Activated naive CD4-positive, alpha-beta T cell treated with anti-CD3 and anti-CD28 coated beads for 36 hours (primary cell): ENCODE measurements at regions not wholly inside any gene's neighbourhood (a gene's known extent, or its start where the extent isn't known, plus 50 kb on each side); places are given as distances from the start of the nearest gene placed in this dataset.

Experiments used
- CTCF ChIA-PET: fragments of 350-600 bp; sonication (Branson Sonifier 250); formaldehyde crosslinking; loops from one replicate; lab custom pipeline; 2021; ENCODE audit warnings: antibody characterized with exemption; lab: Charles Lee
- DNase-seq: peaks from one replicate; pipeline ENCODE4 v3.0.0-alpha.2; 2020
- H3K27ac Mint-ChIP-seq: one replicate; pipeline ENCODE4 v1.8.0; 2021; ENCODE audit warnings: mild to moderate bottlenecking, mixed read lengths
- H3K27me3 Mint-ChIP-seq: one replicate; pipeline ENCODE4 v1.8.0; 2021; ENCODE audit warnings: low read depth, mixed read lengths
- H3K36me3 Mint-ChIP-seq: one replicate; pipeline ENCODE4 v1.8.0; 2021; ENCODE audit warnings: low read depth, mixed read lengths
- H3K4me1 Mint-ChIP-seq: one replicate; pipeline ENCODE4 v1.8.0; 2021; ENCODE audit warnings: low read depth, mixed read lengths
- H3K4me3 Mint-ChIP-seq: one replicate; pipeline ENCODE4 v1.8.0; 2021; ENCODE audit warnings: mild to moderate bottlenecking, moderate library complexity, mixed read lengths
- H3K9me3 Mint-ChIP-seq: one replicate; pipeline ENCODE4 v1.8.0; 2021; ENCODE audit warnings: mixed read lengths
- intact Hi-C: fragments of 100-400 bp; cut with micrococcal nuclease; formaldehyde crosslinking; loops from one replicate; pipeline ENCODE4 v1.15.1; 2023

GRCh38 chr1:198007687-198008607, 90.8 kb downstream of the LHX9 start:
- H3K4me1 Mint-ChIP-seq, result no peaks in the 10 kb centered on the region
- DNase-seq, result no peak
- peaks cover 1% of the 10 kb centered on the region for H3K36me3 Mint-ChIP-seq
- no peaks in the 10 kb centered on the region for H3K27me3 Mint-ChIP-seq
- H3K4me3 Mint-ChIP-seq, result no peak overlapping the region
- peaks cover 15% of the 10 kb centered on the region for H3K9me3 Mint-ChIP-seq
- H3K27ac Mint-ChIP-seq, result no peak overlapping the region
- CTCF ChIA-PET, result no interaction called here
- intact Hi-C loops, result no loop called here

GRCh38 chr1:198014355-198014754, 97.2 kb downstream of the LHX9 start:
- Mint-ChIP-seq H3K27ac (no peak overlapping the region), H3K9me3 (peaks cover 8% of the 10 kb centered on the region), H3K27me3 (no peaks in the 10 kb centered on the region), H3K4me1 (no peaks in the 10 kb centered on the region), H3K36me3 (no peaks in the 10 kb centered on the region), H3K4me3 (no peak overlapping the region)
- intact Hi-C loops, result no loop called here
- CTCF ChIA-PET, result interaction anchor here (0.7 kb wide), 1 partner anchor 27 kb away, joined by 4 read pairs; no protein-coding TSS in a partner anchor
- no peak for DNase-seq

- H3K4me3 Mint-ChIP-seq, result no peak overlapping the region
- no peak for DNase-seq
- CTCF ChIA-PET, result no interaction called here
- no peaks in the 10 kb centered on the region for H3K9me3 Mint-ChIP-seq
- no peaks in the 10 kb centered on the region for H3K27me3 Mint-ChIP-seq
- H3K36me3 Mint-ChIP-seq, result no peaks in the 10 kb centered on the region
- H3K27ac Mint-ChIP-seq, result no peak overlapping the region
- H3K4me1 Mint-ChIP-seq, result no peaks in the 10 kb centered on the region
- intact Hi-C loops, result no loop called here
Measured at GRCh38 chr1:198015309-198015708, 98.1 kb downstream of the LHX9 start.

GRCh38 chr1:198018529-198018928, 101.4 kb downstream of the LHX9 start:
- intact Hi-C loops, result no loop called here
- Mint-ChIP-seq H3K4me1 (no peaks in the 10 kb centered on the region), H3K27me3 (no peaks in the 10 kb centered on the region), H3K9me3 (no peaks in the 10 kb centered on the region), H3K4me3 (no peak overlapping the region), H3K36me3 (no peaks in the 10 kb centered on the region), H3K27ac (no peak overlapping the region)
- CTCF ChIA-PET, result no interaction called here
- peak; percentile 9 for DNase-seq

GRCh38 chr1:198019126-198019525, 102.0 kb downstream of the LHX9 start:
- Mint-ChIP-seq H3K27me3 (no peaks in the 10 kb centered on the region), H3K36me3 (no peaks in the 10 kb centered on the region), H3K9me3 (no peaks in the 10 kb centered on the region), H3K27ac (no peak overlapping the region), H3K4me3 (no peak overlapping the region), H3K4me1 (no peaks in the 10 kb centered on the region)
- CTCF ChIA-PET, result no interaction called here
- intact Hi-C loops, result no loop called here
- DNase-seq, result no peak

- Mint-ChIP-seq H3K4me1 (peaks cover 4% of the 10 kb centered on the region), H3K27ac (no peak overlapping the region), H3K36me3 (no peaks in the 10 kb centered on the region), H3K4me3 (no peak overlapping the region), H3K9me3 (no peaks in the 10 kb centered on the region), H3K27me3 (peaks cover 3% of the 10 kb centered on the region)
- DNase-seq, result no peak
- intact Hi-C loops, result no loop called here
- CTCF ChIA-PET, result no interaction called here
Measured at GRCh38 chr1:198024336-198024735, 107.2 kb downstream of the LHX9 start.

- Mint-ChIP-seq H3K9me3 (no peaks in the 10 kb centered on the region), H3K27me3 (peaks cover 3% of the 10 kb centered on the region), H3K4me3 (no peak overlapping the region), H3K27ac (no peak overlapping the region), H3K4me1 (peaks cover 4% of the 10 kb centered on the region), H3K36me3 (no peaks in the 10 kb centered on the region)
- intact Hi-C loops, result no loop called here
- DNase-seq, result peak; percentile 17
- CTCF ChIA-PET, result interaction anchor here (0.6 kb wide), 1 partner anchor 419 kb away, joined by 3 read pairs; no protein-coding TSS in a partner anchor
Measured at GRCh38 chr1:198024782-198025181, 107.6 kb downstream of the LHX9 start.

GRCh38 chr1:198030682-198031081, 113.5 kb downstream of the LHX9 start:
- no peak overlapping the region for H3K4me3 Mint-ChIP-seq
- DNase-seq, result no peak
- H3K27ac Mint-ChIP-seq, result no peak overlapping the region
- peaks cover 3% of the 10 kb centered on the region for H3K27me3 Mint-ChIP-seq
- CTCF ChIA-PET, result no interaction called here
- no peaks in the 10 kb centered on the region for H3K4me1 Mint-ChIP-seq
- intact Hi-C loops, result no loop called here
- no peaks in the 10 kb centered on the region for H3K9me3 Mint-ChIP-seq
- H3K36me3 Mint-ChIP-seq, result no peaks in the 10 kb centered on the region

- Mint-ChIP-seq H3K27me3 (peaks cover 3% of the 10 kb centered on the region), H3K4me3 (no peak overlapping the region), H3K36me3 (no peaks in the 10 kb centered on the region), H3K27ac (no peak overlapping the region), H3K9me3 (no peaks in the 10 kb centered on the region), H3K4me1 (no peaks in the 10 kb centered on the region)
- DNase-seq, result no peak
- CTCF ChIA-PET, result interaction anchor here (0.7 kb wide), 1 partner anchor 11 kb away, joined by 3 read pairs; no protein-coding TSS in a partner anchor
- intact Hi-C loops, result no loop called here
Measured at GRCh38 chr1:198031086-198031485, 113.9 kb downstream of the LHX9 start.

- CTCF ChIA-PET, result interaction anchor here (0.5 kb wide), 1 partner anchor 104 kb away, joined by 3 read pairs; no protein-coding TSS in a partner anchor
- DNase-seq, result no peak
- peaks cover 3% of the 10 kb centered on the region for H3K27me3 Mint-ChIP-seq
- no peak overlapping the region for H3K4me3 Mint-ChIP-seq
- no peak overlapping the region for H3K27ac Mint-ChIP-seq
- no peaks in the 10 kb centered on the region for H3K36me3 Mint-ChIP-seq
- intact Hi-C loops, result no loop called here
- H3K9me3 Mint-ChIP-seq, result no peaks in the 10 kb centered on the region
- H3K4me1 Mint-ChIP-seq, result no peaks in the 10 kb centered on the region
Measured at GRCh38 chr1:198032668-198033067, 115.5 kb downstream of the LHX9 start.

GRCh38 chr1:198040880-198041279, 115.9 kb upstream of the NEK7 start:
- H3K4me1 Mint-ChIP-seq, result no peaks in the 10 kb centered on the region
- no peak for DNase-seq
- CTCF ChIA-PET, result no interaction called here
- H3K9me3 Mint-ChIP-seq, result no peaks in the 10 kb centered on the region
- intact Hi-C loops, result no loop called here
- no peaks in the 10 kb centered on the region for H3K27me3 Mint-ChIP-seq
- no peak overlapping the region for H3K4me3 Mint-ChIP-seq
- no peak overlapping the region for H3K27ac Mint-ChIP-seq
- H3K36me3 Mint-ChIP-seq, result no peaks in the 10 kb centered on the region

- DNase-seq, result no peak
- no peaks in the 10 kb centered on the region for H3K27me3 Mint-ChIP-seq
- no peaks in the 10 kb centered on the region for H3K4me1 Mint-ChIP-seq
- no peak overlapping the region for H3K27ac Mint-ChIP-seq
- no peaks in the 10 kb centered on the region for H3K36me3 Mint-ChIP-seq
- no peaks in the 10 kb centered on the region for H3K9me3 Mint-ChIP-seq
- CTCF ChIA-PET, result interaction anchor here (1.0 kb wide), 1 partner anchor 11 kb away, joined by 3 read pairs; no protein-coding TSS in a partner anchor
- no peak overlapping the region for H3K4me3 Mint-ChIP-seq
- intact Hi-C loops, result no loop called here
Measured at GRCh38 chr1:198042168-198042567, 114.6 kb upstream of the NEK7 start.

- CTCF ChIA-PET, result interaction anchor here (0.9 kb wide), 1 partner anchor 284 kb away, joined by 3 read pairs; no protein-coding TSS in a partner anchor
- no peak for DNase-seq
- Mint-ChIP-seq H3K4me3 (no peak overlapping the region), H3K9me3 (no peaks in the 10 kb centered on the region), H3K4me1 (peaks cover 9% of the 10 kb centered on the region), H3K27me3 (no peaks in the 10 kb centered on the region), H3K36me3 (no peaks in the 10 kb centered on the region), H3K27ac (no peak overlapping the region)
- intact Hi-C loops, result no loop called here
Measured at GRCh38 chr1:198047913-198048312, 108.9 kb upstream of the NEK7 start.
